ENCODE measurements at regions not wholly inside any gene's neighbourhood (a gene's known extent, or its start where the extent isn't known, plus 50 kb on each side); places are given as distances from the start of the nearest gene placed in this dataset.

DNA sequence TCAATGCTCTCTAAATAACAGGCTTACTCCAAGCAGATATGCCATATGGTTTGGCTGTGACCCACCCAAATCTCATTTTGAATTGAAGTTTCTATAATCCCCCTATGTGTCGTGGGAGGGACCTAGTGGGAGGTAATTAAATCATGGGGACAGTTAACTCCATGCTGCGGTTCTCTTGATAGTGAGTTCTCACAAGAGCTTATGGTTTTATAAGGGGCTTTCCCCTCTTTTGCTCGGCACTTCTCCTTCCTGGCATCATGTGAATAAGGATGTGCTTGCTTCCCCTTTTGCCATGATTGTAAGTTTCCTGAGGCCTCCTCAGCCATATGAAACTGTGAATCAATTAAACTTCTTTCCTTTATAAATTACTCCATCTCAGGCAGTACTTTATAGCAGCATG is 302.7 kb upstream of the ZC3H15 start:
- H4K20me1 ChIP-seq (replicated peaks; ENCODE audit: control insufficient read depth, extremely low read depth, insufficient read depth, low read length), result no peaks in the 10 kb centered on the region
- no peak overlapping the region for H3K27ac ChIP-seq (ENCODE audit: insufficient read depth, low read depth, low read length)
- no peak overlapping the region for H3K4me3 ChIP-seq (replicated peaks in 1 of 3; ENCODE audit: insufficient read depth in 1 of 3, low read depth in 1 of 3, low read length in 3 of 3)
- H2AFZ ChIP-seq (ENCODE audit: low read depth, low read length), result no peak overlapping the region
- TF ChIP-seq MYC (IDR thresholded peaks at IDR 0.05; ENCODE audit: low read depth, low read length), result no peak
- no peak for TF ChIP-seq FOS (IDR thresholded peaks at IDR 0.05; ENCODE audit: borderline replicate concordance, insufficient read depth, low read length)
- TF ChIP-seq, protein P1, sequence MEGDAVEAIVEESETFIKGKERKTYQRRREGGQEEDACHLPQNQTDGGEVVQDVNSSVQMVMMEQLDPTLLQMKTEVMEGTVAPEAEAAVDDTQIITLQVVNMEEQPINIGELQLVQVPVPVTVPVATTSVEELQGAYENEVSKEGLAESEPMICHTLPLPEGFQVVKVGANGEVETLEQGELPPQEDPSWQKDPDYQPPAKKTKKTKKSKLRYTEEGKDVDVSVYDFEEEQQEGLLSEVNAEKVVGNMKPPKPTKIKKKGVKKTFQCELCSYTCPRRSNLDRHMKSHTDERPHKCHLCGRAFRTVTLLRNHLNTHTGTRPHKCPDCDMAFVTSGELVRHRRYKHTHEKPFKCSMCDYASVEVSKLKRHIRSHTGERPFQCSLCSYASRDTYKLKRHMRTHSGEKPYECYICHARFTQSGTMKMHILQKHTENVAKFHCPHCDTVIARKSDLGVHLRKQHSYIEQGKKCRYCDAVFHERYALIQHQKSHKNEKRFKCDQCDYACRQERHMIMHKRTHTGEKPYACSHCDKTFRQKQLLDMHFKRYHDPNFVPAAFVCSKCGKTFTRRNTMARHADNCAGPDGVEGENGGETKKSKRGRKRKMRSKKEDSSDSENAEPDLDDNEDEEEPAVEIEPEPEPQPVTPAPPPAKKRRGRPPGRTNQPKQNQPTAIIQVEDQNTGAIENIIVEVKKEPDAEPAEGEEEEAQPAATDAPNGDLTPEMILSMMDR (IDR thresholded peaks at IDR 0.05; ENCODE audit: extremely low read depth in 1 of 2, insufficient read depth in 1 of 2, low read depth in 1 of 2, low read length in 2 of 2), result no peak
- TF ChIP-seq JUN (IDR thresholded peaks at IDR 0.05; ENCODE audit: borderline replicate concordance, insufficient read depth, insufficient read length, low read depth), result no peak
- TF ChIP-seq POLR2AphosphoS5 (IDR thresholded peaks at IDR 0.05; ENCODE audit: insufficient read depth, low read depth, low read length), result no peak
- TF ChIP-seq, protein P2, sequence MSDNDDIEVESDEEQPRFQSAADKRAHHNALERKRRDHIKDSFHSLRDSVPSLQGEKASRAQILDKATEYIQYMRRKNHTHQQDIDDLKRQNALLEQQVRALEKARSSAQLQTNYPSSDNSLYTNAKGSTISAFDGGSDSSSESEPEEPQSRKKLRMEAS (IDR thresholded peaks at IDR 0.05; ENCODE audit: insufficient read depth, insufficient read length), result no peak
- TF ChIP-seq EZH2 (IDR thresholded peaks at IDR 0.05; ENCODE audit: borderline replicate concordance, low read depth, low read length, severe bottlenecking), result no peak
- no peak for TF ChIP-seq GATA2 (IDR thresholded peaks at IDR 0.05; ENCODE audit: insufficient read depth, insufficient read length, low read depth, low read length)
- no peak for TF ChIP-seq POLR2A (IDR thresholded peaks at IDR 0.05; ENCODE audit: low read depth, low read length)
- no peaks in the 10 kb centered on the region for H3K9me3 ChIP-seq (replicated peaks; ENCODE audit: control insufficient read depth, insufficient read depth, low read length)
- ChIA-PET CTCF (no interaction called here), POLR2A (no interaction called here)
- no TSS peak for BruUV-seq (replicated peaks)
- H3K79me2 ChIP-seq (ENCODE audit: control insufficient read depth, insufficient read depth, low read length), result no peaks in the 10 kb centered on the region
- no peaks in the 10 kb centered on the region for H3K27me3 ChIP-seq (ENCODE audit: control insufficient read depth in 2 of 2, insufficient read depth in 2 of 2, low read length in 2 of 2)
- H3K36me3 ChIP-seq (ENCODE audit: control insufficient read depth in 2 of 2, extremely low read depth in 1 of 2, insufficient read depth in 2 of 2, low read length in 2 of 2), result no peaks in the 10 kb centered on the region
- FAIRE-seq (no peak), DNase-seq (ENCODE audit: low read depth, low spot score) (no peak)
- dilution Hi-C loops (cut with MboI; ENCODE audit: extremely low pct_ligation_motif_present, low sequenced_read_pairs), result no loop called here
- H3K9ac ChIP-seq (replicated peaks; ENCODE audit: extremely low read depth, insufficient read depth, low read length), result no peak overlapping the region
- intact Hi-C loops (cut with micrococcal nuclease), result no loop called here
- H3K4me1 ChIP-seq (ENCODE audit: control insufficient read depth, extremely low read depth, insufficient read depth, low read length), result no peaks in the 10 kb centered on the region
- no peaks in the 10 kb centered on the region for H3K9me1 ChIP-seq (replicated peaks; ENCODE audit: control insufficient read depth, extremely low read depth, insufficient read depth, low read length)
- H3K4me2 ChIP-seq (ENCODE audit: insufficient read depth, low read length), result no peak overlapping the region

Data from endothelial cell of umbilical vein (primary cell).